ENCODE measurements at regions not wholly inside any gene's neighbourhood (a gene's known extent, or its start where the extent isn't known, plus 50 kb on each side); places are given as distances from the start of the nearest gene placed in this dataset.

- TF ChIP-seq EP300 (IDR thresholded peaks at IDR 0.05) (no peak), CTCF (IDR thresholded peaks at IDR 0.05) (no peak), POLR2AphosphoS5 (IDR thresholded peaks at IDR 0.05) (no peak), POLR2A (IDR thresholded peaks at IDR 0.05) (no peak)
- DNase-seq = no peak
- 73 to 84% (median 81%) methylated on average over 9 of the region's 9 CpGs for WGBS, 5 donors
- Histone ChIP-seq H3K36me3 (no peaks in the 10 kb centered on the region), H3K27ac (no peak overlapping the region), H3K4me1 (no peaks in the 10 kb centered on the region), H3K27me3 (no peaks in the 10 kb centered on the region), H3K4me3 (no peak overlapping the region), H3K9me3 (no peaks in the 10 kb centered on the region)
- intact Hi-C loops (cut with DNase I; ENCODE audit: low total_unique reads) = no loop called here
These were observed 245.5 kb upstream of the ZNF521 start for GRCh38 chr18:25597476-25597875.

GRCh38 chr18:25595274-25596060, 243.5 kb upstream of the ZNF521 start:
- Histone ChIP-seq H3K27me3 (no peaks in the 10 kb centered on the region), H3K27ac (no peak overlapping the region), H3K9me3 (no peaks in the 10 kb centered on the region), H3K4me1 (no peaks in the 10 kb centered on the region), H3K4me3 (no peak overlapping the region), H3K36me3 (no peaks in the 10 kb centered on the region)
- WGBS, 5 donors = 69 to 86% (median 78%) methylated on average over 7 of the region's 7 CpGs
- intact Hi-C loops (cut with DNase I; ENCODE audit: low total_unique reads) = no loop called here
- DNase-seq = no peak
- TF ChIP-seq CTCF (IDR thresholded peaks at IDR 0.05) (no peak), POLR2A (IDR thresholded peaks at IDR 0.05) (no peak), POLR2AphosphoS5 (IDR thresholded peaks at IDR 0.05) (no peak), EP300 (IDR thresholded peaks at IDR 0.05) (no peak)

GRCh38 chr18:25594351-25594750, 242.4 kb upstream of the ZNF521 start:
- Histone ChIP-seq H3K4me1 (no peaks in the 10 kb centered on the region), H3K27me3 (no peaks in the 10 kb centered on the region), H3K9me3 (no peaks in the 10 kb centered on the region), H3K36me3 (no peaks in the 10 kb centered on the region), H3K4me3 (no peak overlapping the region), H3K27ac (no peak overlapping the region)
- TF ChIP-seq CTCF (IDR thresholded peaks at IDR 0.05) (no peak), POLR2A (IDR thresholded peaks at IDR 0.05) (no peak), POLR2AphosphoS5 (IDR thresholded peaks at IDR 0.05) (no peak), EP300 (IDR thresholded peaks at IDR 0.05) (no peak)
- intact Hi-C loops (cut with DNase I; ENCODE audit: low total_unique reads) = no loop called here
- DNase-seq = no peak
- WGBS, 5 donors = 88 to 97% (median 95%) methylated on average over 1 of the region's 1 CpG

- peaks cover 0 to 12% (median 3%) of the 10 kb centered on the region in 4 donors for H3K9me3 ChIP-seq
- 43 to 60% (median 47%) methylated on average over 2 of the region's 2 CpGs for WGBS, 5 donors
- no peak overlapping the region for H3K27ac ChIP-seq
- no peak overlapping the region for H3K4me3 ChIP-seq
- no peak for TF ChIP-seq POLR2AphosphoS5 (IDR thresholded peaks at IDR 0.05)
- TF ChIP-seq POLR2A (IDR thresholded peaks at IDR 0.05) = no peak
- TF ChIP-seq CTCF (IDR thresholded peaks at IDR 0.05) = no peak
- no peak for TF ChIP-seq EP300 (IDR thresholded peaks at IDR 0.05)
- H3K36me3 ChIP-seq = no peaks in the 10 kb centered on the region
- no peak for DNase-seq
- H3K27me3 ChIP-seq = no peaks in the 10 kb centered on the region
- H3K4me1 ChIP-seq = no peaks in the 10 kb centered on the region
- intact Hi-C loops (cut with DNase I; ENCODE audit: low total_unique reads) = no loop called here
These were observed 240.9 kb upstream of the ZNF521 start for GRCh38 chr18:25592804-25593360.
